MM.1S (cell line): ENCODE measurements at regions not wholly inside any gene's neighbourhood (a gene's known extent, or its start where the extent isn't known, plus 50 kb on each side); places are given as distances from the start of the nearest gene placed in this dataset.

Experiments used
- DNase-seq: peaks from one replicate; pipeline ENCODE4 v3.0.0-alpha.2; 2015
- H2AFZ ChIP-seq: fragments of 300-600 bp; sonication (generic); 2 replicates; pipeline ENCODE4 v1.6.0; 2016; ENCODE audit warnings: antibody characterized with exemption, low read length
- H3F3A ChIP-seq: fragments of 300-600 bp; sonication (generic); 2 replicates; pipeline ENCODE4 v1.6.1; 2016; ENCODE audit warnings: mild to moderate bottlenecking, antibody characterized with exemption, low read length, moderate library complexity, mixed read lengths; ENCODE audit not compliant: insufficient read depth
- H3K27ac ChIP-seq: fragments of 300-600 bp; sonication (generic); 2 replicates; pipeline ENCODE4 v1.5.1; 2016; ENCODE audit warnings: mild to moderate bottlenecking, low read length
- H3K27me3 ChIP-seq: fragments of 300-600 bp; sonication (generic); replicated peaks from 2 replicates; pipeline ENCODE4 v1.6.0; 2016; ENCODE audit warnings: low read length; ENCODE audit not compliant: insufficient read depth
- H3K36me3 ChIP-seq: fragments of 300-600 bp; sonication (generic); replicated peaks from 2 replicates; pipeline ENCODE4 v1.6.1; 2016; ENCODE audit warnings: mild to moderate bottlenecking, low read length, mixed read lengths; ENCODE audit not compliant: insufficient read depth
- H3K4me1 ChIP-seq: fragments of 300-600 bp; sonication (generic); 2 replicates; pipeline ENCODE4 v1.6.1; 2016; ENCODE audit warnings: low read length, mixed read lengths
- H3K4me2 ChIP-seq: fragments of 300-600 bp; sonication (generic); 2 replicates; pipeline ENCODE4 v1.6.0; 2016; ENCODE audit warnings: low read depth, low read length
- H3K4me3 ChIP-seq: fragments of 300-600 bp; sonication (generic); 2 replicates; pipeline ENCODE4 v1.5.1; 2016; ENCODE audit warnings: low read length, mixed read lengths
- H3K79me2 ChIP-seq: fragments of 300-600 bp; sonication (generic); 2 replicates; pipeline ENCODE4 v1.6.1; 2016; ENCODE audit warnings: mixed run types, low read length, mixed read lengths
- H3K9ac ChIP-seq: fragments of 300-600 bp; sonication (generic); 2 replicates; pipeline ENCODE4 v1.6.1; 2016; ENCODE audit warnings: low read length, mixed read lengths
- H3K9me2 ChIP-seq: fragments of 300-600 bp; sonication (generic); replicated peaks from 2 replicates; pipeline ENCODE4 v1.6.1; 2016; ENCODE audit warnings: mild to moderate bottlenecking, low read length, mixed read lengths; ENCODE audit not compliant: insufficient read depth
- H3K9me3 ChIP-seq: fragments of 300-600 bp; sonication (generic); replicated peaks from 2 replicates; pipeline ENCODE4 v1.6.1; 2016; ENCODE audit warnings: mild to moderate bottlenecking, low read length, mixed read lengths; ENCODE audit not compliant: insufficient read depth
- H4K20me1 ChIP-seq: fragments of 300-600 bp; sonication (generic); 2 replicates; pipeline ENCODE4 v1.6.1; 2016; ENCODE audit warnings: mild to moderate bottlenecking, low read length, moderate library complexity, mixed read lengths; ENCODE audit not compliant: insufficient read depth
- CTCF ChIP-seq: fragments of 300-600 bp; sonication (generic); IDR thresholded peaks from 2 replicates; pipeline ENCODE4 v1.5.1; 2016; ENCODE audit warnings: antibody characterized with exemption, low read length, mixed read lengths
- EZH2 ChIP-seq: fragments of 300-600 bp; sonication (generic); optimal IDR thresholded peaks from 2 replicates; pipeline ENCODE3; 2017; ENCODE audit warnings: low read depth, mild to moderate bottlenecking, antibody characterized with exemption, low read length, mixed read lengths
- EZH2phosphoT487 ChIP-seq: fragments of 300-600 bp; sonication (generic); IDR thresholded peaks from 2 replicates; pipeline ENCODE4 v1.6.1; 2018; ENCODE audit warnings: antibody characterized with exemption, low read length

- no peaks in the 10 kb centered on the region for H3F3A ChIP-seq
- no peaks in the 10 kb centered on the region for H3K36me3 ChIP-seq
- no peaks in the 10 kb centered on the region for H3K79me2 ChIP-seq
- no peak overlapping the region for H2AFZ ChIP-seq
- no peak overlapping the region for H3K27ac ChIP-seq
- H4K20me1 ChIP-seq = no peaks in the 10 kb centered on the region
- no peak for TF ChIP-seq EZH2
- no peak overlapping the region for H3K4me3 ChIP-seq
- H3K27me3 ChIP-seq = no peaks in the 10 kb centered on the region
- no peak overlapping the region for H3K4me2 ChIP-seq
- no peaks in the 10 kb centered on the region for H3K9me2 ChIP-seq
- no peaks in the 10 kb centered on the region for H3K9me3 ChIP-seq
- no peak overlapping the region for H3K9ac ChIP-seq
- H3K4me1 ChIP-seq = no peaks in the 10 kb centered on the region
- no peak for DNase-seq
Measured at GRCh38 chrX:30973784-30974427, 84.9 kb upstream of the TAB3 start.

- Histone ChIP-seq H3K9me3 (no peaks in the 10 kb centered on the region), H3K4me3 (peak overlapping the region; percentile 50; the same call in 1 of the 2 replicates), H3F3A (no peaks in the 10 kb centered on the region), H3K9ac (no peak overlapping the region), H3K27ac (no peak overlapping the region), H2AFZ (peak overlapping the region; percentile 37; the same call in 1 of the 2 replicates), H3K4me2 (peak overlapping the region; percentile 43), H3K36me3 (no peaks in the 10 kb centered on the region), H3K27me3 (no peaks in the 10 kb centered on the region), H3K4me1 (no peaks in the 10 kb centered on the region), H3K79me2 (no peaks in the 10 kb centered on the region), H4K20me1 (no peaks in the 10 kb centered on the region), H3K9me2 (no peaks in the 10 kb centered on the region)
- TF ChIP-seq EZH2phosphoT487 (no peak), CTCF (peak; percentile 58)
- peak; percentile 38 for DNase-seq
Measured at GRCh38 chrX:30971774-30972603, 82.9 kb upstream of the TAB3 start.

GRCh38 chrX:30967516-30967915, 78.5 kb upstream of the TAB3 start:
- H3K27me3 ChIP-seq = no peaks in the 10 kb centered on the region
- H2AFZ ChIP-seq = no peak overlapping the region
- H3K4me1 ChIP-seq = no peaks in the 10 kb centered on the region
- no peak for DNase-seq
- no peaks in the 10 kb centered on the region for H4K20me1 ChIP-seq
- no peak overlapping the region for H3K9ac ChIP-seq
- H3K27ac ChIP-seq = no peak overlapping the region
- no peaks in the 10 kb centered on the region for H3K9me2 ChIP-seq
- no peaks in the 10 kb centered on the region for H3K79me2 ChIP-seq
- H3F3A ChIP-seq = no peaks in the 10 kb centered on the region
- H3K36me3 ChIP-seq = no peaks in the 10 kb centered on the region
- H3K4me2 ChIP-seq = no peak overlapping the region
- no peak overlapping the region for H3K4me3 ChIP-seq
- TF ChIP-seq EZH2 = no peak
- TF ChIP-seq CTCF = no peak
- no peak for TF ChIP-seq EZH2phosphoT487
- H3K9me3 ChIP-seq = no peaks in the 10 kb centered on the region

DNA sequence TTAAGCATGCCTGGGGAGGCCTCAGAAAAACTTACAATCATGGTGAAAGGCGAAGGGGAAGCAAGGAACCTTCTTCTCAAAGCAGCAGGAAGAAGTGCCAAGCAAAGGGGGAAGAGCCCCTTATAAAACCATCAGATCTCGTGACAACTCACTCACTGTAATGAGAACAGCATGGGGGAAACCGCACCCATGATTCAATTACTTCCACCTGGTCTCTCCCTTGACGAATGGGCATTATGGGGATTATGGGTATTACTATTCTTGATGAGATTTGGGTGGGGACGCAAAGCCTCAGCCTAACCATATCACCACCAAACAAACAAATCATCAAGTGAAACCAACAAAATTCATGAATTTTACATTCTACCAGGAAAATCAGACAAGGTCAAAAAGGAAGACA, 76.7 kb upstream of the TAB3 start:
- Histone ChIP-seq H3K27ac (no peak overlapping the region), H3K9me3 (no peaks in the 10 kb centered on the region), H4K20me1 (no peaks in the 10 kb centered on the region), H3K27me3 (no peaks in the 10 kb centered on the region), H2AFZ (no peak overlapping the region), H3K9me2 (no peaks in the 10 kb centered on the region), H3K79me2 (no peaks in the 10 kb centered on the region), H3K9ac (no peak overlapping the region), H3K36me3 (no peaks in the 10 kb centered on the region), H3K4me1 (no peaks in the 10 kb centered on the region), H3K4me3 (no peak overlapping the region), H3K4me2 (no peak overlapping the region), H3F3A (no peaks in the 10 kb centered on the region)
- DNase-seq = no peak
- TF ChIP-seq CTCF = no peak
